Keratinocyte (primary cell): ENCODE measurements at regions not wholly inside any gene's neighbourhood (a gene's known extent, or its start where the extent isn't known, plus 50 kb on each side); places are given as distances from the start of the nearest gene placed in this dataset.

Experiments
- DNase-seq: peaks from one replicate; pipeline ENCODE4 v3.0.0-alpha.2; 2011; ENCODE audit warnings: low read depth, missing footprints, low spot score
- FAIRE-seq: peaks from 2 replicates; lab custom pipeline; 2011; peaks lifted over from hg19 to GRCh38; lab: Jason Lieb, UNC
- H2AFZ ChIP-seq: 2 replicates; pipeline ENCODE4 v1.6.0; 2012; ENCODE audit warnings: low read length, control low read depth, inconsistent platforms; ENCODE audit not compliant: control insufficient read depth
- H3K27ac ChIP-seq: 2 replicates; pipeline ENCODE4 v1.5.1; 2011; ENCODE audit warnings: low read length; ENCODE audit not compliant: control insufficient read depth, insufficient read depth
- H3K27me3 ChIP-seq: 3 replicates; pipeline ENCODE4 v1.6.0; 2011; ENCODE audit warnings: low read length; ENCODE audit not compliant: control insufficient read depth, insufficient read depth; ENCODE audit errors: extremely low read depth
- H3K36me3 ChIP-seq, 2 experiments: 2 replicates in 1 of 2; 3 replicates in 1 of 2; pipeline ENCODE4 v1.5.1; 2011; ENCODE audit warnings: low read length in 2 of 2, mild to moderate bottlenecking in 1 of 2; ENCODE audit not compliant: control insufficient read depth in 2 of 2, insufficient read depth in 2 of 2; ENCODE audit errors: extremely low read depth in 1 of 2
- H3K4me1 ChIP-seq: 3 replicates; pipeline ENCODE4 v1.5.1; 2011; ENCODE audit warnings: low read length; ENCODE audit not compliant: control insufficient read depth, insufficient read depth; ENCODE audit errors: extremely low read depth
- H3K4me2 ChIP-seq: 3 replicates; pipeline ENCODE4 v1.6.0; 2011; ENCODE audit warnings: low read depth, low read length; ENCODE audit not compliant: control insufficient read depth, insufficient read depth; ENCODE audit errors: extremely low read depth
- H3K4me3 ChIP-seq, 3 experiments: fragments of 200-600 bp in 1 of 3; sonication (generic) in 1 of 3; 2 replicates in 2 of 3; 3 replicates in 1 of 3; pipeline ENCODE4 v1.5.1; 2011 to 2016; ENCODE audit warnings: low read length in 3 of 3, mild to moderate bottlenecking in 3 of 3, control low read depth in 2 of 3, inconsistent platforms in 1 of 3, low read depth in 1 of 3, mixed read lengths in 1 of 3, mixed run types in 1 of 3, moderate library complexity in 1 of 3; ENCODE audit not compliant: control insufficient read depth in 2 of 3, insufficient read depth in 2 of 3; ENCODE audit errors: extremely low read depth in 1 of 3
- H3K79me2 ChIP-seq: 2 replicates; pipeline ENCODE4 v1.6.0; 2012; ENCODE audit warnings: low read length; ENCODE audit not compliant: control insufficient read depth, insufficient read depth
- H3K9ac ChIP-seq: 3 replicates; pipeline ENCODE4 v1.6.0; 2011; ENCODE audit warnings: low read length; ENCODE audit not compliant: control insufficient read depth, insufficient read depth; ENCODE audit errors: extremely low read depth
- H3K9me1 ChIP-seq: 3 replicates; pipeline ENCODE4 v1.6.0; 2011; ENCODE audit warnings: low read length; ENCODE audit not compliant: control insufficient read depth, insufficient read depth; ENCODE audit errors: extremely low read depth
- H3K9me3 ChIP-seq: 2 replicates; pipeline ENCODE4 v1.5.1; 2012; ENCODE audit warnings: low read depth, low read length; ENCODE audit not compliant: control insufficient read depth
- H4K20me1 ChIP-seq: 3 replicates; pipeline ENCODE4 v1.6.0; 2011; ENCODE audit warnings: low read length; ENCODE audit not compliant: control insufficient read depth, insufficient read depth; ENCODE audit errors: extremely low read depth
- CTCF ChIP-seq, 3 experiments: IDR thresholded peaks in 1 of 3; conservative IDR thresholded peaks in 1 of 3; optimal IDR thresholded peaks in 1 of 3; 2 replicates in 2 of 3; 3 replicates in 1 of 3; pipeline versions ENCODE3 to v1.5.1; 2011; ENCODE audit warnings: low read length in 3 of 3, mild to moderate bottlenecking in 3 of 3, moderate library complexity in 2 of 3, control low read depth in 1 of 3, inconsistent platforms in 1 of 3; ENCODE audit not compliant: insufficient read depth in 2 of 3; ENCODE audit errors: extremely low read depth in 1 of 3
- EZH2 ChIP-seq: IDR thresholded peaks from one replicate; pipeline ENCODE4 v1.6.1; 2012; ENCODE audit warnings: inconsistent platforms, mild to moderate bottlenecking, low read length, moderate library complexity
- dilution Hi-C: fragments of 300-500 bp; cut with MboI; formaldehyde crosslinking; loops from one replicate; pipeline ENCODE4 v1.7.0; 2020; ENCODE audit warnings: low sequenced_read_pairs; ENCODE audit not compliant: extremely low pct_ligation_motif_present

- Histone ChIP-seq H3K9me3 (peaks cover 2% of the 10 kb centered on the region), H2AFZ (no peak overlapping the region), H3K4me3 (no peak overlapping the region), H4K20me1 (no peaks in the 10 kb centered on the region), H3K4me1 (no peaks in the 10 kb centered on the region), H3K79me2 (no peaks in the 10 kb centered on the region), H3K27me3 (no peaks in the 10 kb centered on the region), H3K36me3 (no peaks in the 10 kb centered on the region), H3K27ac (no peak overlapping the region), H3K9ac (no peak overlapping the region), H3K9me1 (no peaks in the 10 kb centered on the region), H3K4me2 (no peak overlapping the region)
- FAIRE-seq, result no peak
- no peak for TF ChIP-seq CTCF (optimal IDR thresholded peaks at IDR 0.05 in 1 of 3, IDR thresholded peaks at IDR 0.05 in 1 of 3, conservative IDR thresholded peaks at IDR 0.05 in 1 of 3; ENCODE audit: extremely low read depth in 1 of 3, insufficient read depth in 2 of 3, low read length in 3 of 3)
- TF ChIP-seq EZH2, result no peak
- DNase-seq, result no peak
- dilution Hi-C loops, result no loop called here
These were observed 613.3 kb downstream of the AJAP1 start for GRCh38 chr1:5267603-5268235.

GRCh38 chr1:5265438-5266075 lies 611.1 kb downstream of the AJAP1 start:
- dilution Hi-C loops, result no loop called here
- H3K36me3 ChIP-seq, result no peaks in the 10 kb centered on the region
- H3K9ac ChIP-seq, result no peak overlapping the region
- no peak overlapping the region for H3K4me3 ChIP-seq
- no peaks in the 10 kb centered on the region for H3K4me1 ChIP-seq
- no peaks in the 10 kb centered on the region for H3K79me2 ChIP-seq
- no peak for TF ChIP-seq CTCF (optimal IDR thresholded peaks at IDR 0.05 in 1 of 3, IDR thresholded peaks at IDR 0.05 in 1 of 3, conservative IDR thresholded peaks at IDR 0.05 in 1 of 3; ENCODE audit: extremely low read depth in 1 of 3, insufficient read depth in 2 of 3, low read length in 3 of 3)
- no peak for TF ChIP-seq EZH2
- no peak overlapping the region for H3K4me2 ChIP-seq
- no peaks in the 10 kb centered on the region for H4K20me1 ChIP-seq
- peaks cover 2% of the 10 kb centered on the region for H3K9me3 ChIP-seq
- H3K27ac ChIP-seq, result no peak overlapping the region
- DNase-seq, result no peak
- H3K27me3 ChIP-seq, result no peaks in the 10 kb centered on the region
- no peaks in the 10 kb centered on the region for H3K9me1 ChIP-seq
- H2AFZ ChIP-seq, result no peak overlapping the region
- no peak for FAIRE-seq
